ENCODE measurements at regions not wholly inside any gene's neighbourhood (a gene's known extent, or its start where the extent isn't known, plus 50 kb on each side); places are given as distances from the start of the nearest gene placed in this dataset.

DNA sequence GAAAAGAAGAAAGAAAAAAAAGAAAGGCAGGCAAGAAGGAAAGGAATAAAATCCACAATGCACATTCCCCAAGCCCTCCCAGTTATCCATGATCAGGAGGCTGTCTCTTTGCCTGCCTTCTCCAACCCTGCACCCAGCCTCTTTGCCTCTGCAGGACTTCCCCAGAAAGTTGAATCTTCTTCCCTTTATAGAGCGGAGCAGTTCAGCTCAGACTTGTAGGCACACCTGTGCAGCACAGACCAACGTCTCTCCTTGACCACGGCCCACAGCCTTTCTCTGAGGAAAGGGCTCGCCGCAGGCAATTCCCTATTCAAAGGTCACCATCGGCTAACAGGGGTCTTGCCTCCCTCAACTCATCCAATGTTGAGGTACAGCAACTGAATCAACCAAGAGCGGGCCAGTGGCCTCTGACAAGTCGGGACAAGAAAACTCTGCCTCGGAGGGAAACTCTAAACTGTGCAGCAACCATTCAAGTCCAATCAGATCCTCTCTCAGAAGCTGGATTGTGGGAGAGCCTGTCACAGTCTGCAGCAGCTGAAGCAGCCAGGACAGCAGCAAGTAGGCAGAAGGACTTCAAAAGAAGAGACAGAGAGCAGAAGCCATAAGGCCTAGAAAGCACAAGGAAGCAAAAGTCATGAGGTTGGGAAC is 529.2 kb upstream of the JARID2 start:
- Mint-ChIP-seq H3K36me3 (ENCODE audit: unreplicated experiment) (no peaks in the 10 kb centered on the region), H3K9me3 (ENCODE audit: unreplicated experiment) (peaks cover 3% of the 10 kb centered on the region), H3K27me3 (ENCODE audit: unreplicated experiment) (no peaks in the 10 kb centered on the region), H3K4me3 (ENCODE audit: unreplicated experiment) (no peak overlapping the region), H3K27ac (ENCODE audit: unreplicated experiment) (no peak overlapping the region), H3K4me1 (ENCODE audit: low read depth, unreplicated experiment) (no peaks in the 10 kb centered on the region)
- DNase-seq, result no peak
- TF ChIP-seq, protein P1, sequence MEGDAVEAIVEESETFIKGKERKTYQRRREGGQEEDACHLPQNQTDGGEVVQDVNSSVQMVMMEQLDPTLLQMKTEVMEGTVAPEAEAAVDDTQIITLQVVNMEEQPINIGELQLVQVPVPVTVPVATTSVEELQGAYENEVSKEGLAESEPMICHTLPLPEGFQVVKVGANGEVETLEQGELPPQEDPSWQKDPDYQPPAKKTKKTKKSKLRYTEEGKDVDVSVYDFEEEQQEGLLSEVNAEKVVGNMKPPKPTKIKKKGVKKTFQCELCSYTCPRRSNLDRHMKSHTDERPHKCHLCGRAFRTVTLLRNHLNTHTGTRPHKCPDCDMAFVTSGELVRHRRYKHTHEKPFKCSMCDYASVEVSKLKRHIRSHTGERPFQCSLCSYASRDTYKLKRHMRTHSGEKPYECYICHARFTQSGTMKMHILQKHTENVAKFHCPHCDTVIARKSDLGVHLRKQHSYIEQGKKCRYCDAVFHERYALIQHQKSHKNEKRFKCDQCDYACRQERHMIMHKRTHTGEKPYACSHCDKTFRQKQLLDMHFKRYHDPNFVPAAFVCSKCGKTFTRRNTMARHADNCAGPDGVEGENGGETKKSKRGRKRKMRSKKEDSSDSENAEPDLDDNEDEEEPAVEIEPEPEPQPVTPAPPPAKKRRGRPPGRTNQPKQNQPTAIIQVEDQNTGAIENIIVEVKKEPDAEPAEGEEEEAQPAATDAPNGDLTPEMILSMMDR (IDR thresholded peaks at IDR 0.05; ENCODE audit: partially characterized antibody, unreplicated experiment), result no peak

DNA sequence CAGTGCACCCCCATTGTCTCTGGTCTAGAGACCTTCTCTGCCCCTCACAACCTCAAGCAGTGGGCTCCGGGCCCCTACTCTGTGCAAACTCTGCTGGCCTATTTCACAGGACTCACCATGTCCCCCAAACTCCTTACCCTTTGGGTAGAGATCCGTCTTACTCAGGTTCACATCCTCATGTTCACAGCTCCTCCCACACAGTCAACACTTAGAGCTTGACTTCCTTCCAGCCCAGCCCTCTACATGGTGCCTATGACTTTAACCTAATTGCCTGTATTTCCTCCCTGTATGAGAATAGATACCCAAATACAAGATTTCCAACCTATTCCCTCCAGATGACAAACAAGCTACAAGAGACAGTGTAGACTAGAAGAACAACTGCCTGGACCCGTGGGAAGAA is 528.6 kb upstream of the JARID2 start:
- TF ChIP-seq, protein P1 (IDR thresholded peaks at IDR 0.05; ENCODE audit: partially characterized antibody, unreplicated experiment), result no peak
- H3K27me3 Mint-ChIP-seq (ENCODE audit: unreplicated experiment), result no peaks in the 10 kb centered on the region
- no peaks in the 10 kb centered on the region for H3K36me3 Mint-ChIP-seq (ENCODE audit: unreplicated experiment)
- H3K4me1 Mint-ChIP-seq (ENCODE audit: low read depth, unreplicated experiment), result no peaks in the 10 kb centered on the region
- no peak overlapping the region for H3K4me3 Mint-ChIP-seq (ENCODE audit: unreplicated experiment)
- H3K9me3 Mint-ChIP-seq (ENCODE audit: unreplicated experiment), result peaks cover 3% of the 10 kb centered on the region
- DNase-seq, result no peak
- H3K27ac Mint-ChIP-seq (ENCODE audit: unreplicated experiment), result no peak overlapping the region

DNA sequence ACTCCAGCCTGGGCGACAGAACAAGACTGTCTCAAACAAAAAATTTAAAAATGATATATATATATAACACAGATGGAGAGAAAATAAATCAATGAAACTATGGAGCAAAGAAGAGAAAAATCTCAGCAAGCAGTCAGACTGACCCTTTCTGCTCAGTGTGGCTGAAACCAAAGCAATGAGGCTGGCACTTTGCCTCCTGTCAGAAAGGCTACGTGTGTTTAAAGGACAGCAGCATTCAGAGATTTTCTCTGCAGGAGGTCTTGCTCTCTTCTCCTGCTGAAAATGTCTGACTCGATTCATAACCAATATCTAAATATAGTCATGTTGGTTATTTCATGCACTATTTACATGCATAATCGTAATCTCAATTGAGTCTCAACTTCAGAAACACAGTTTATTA is 527.0 kb upstream of the JARID2 start:
- no peak overlapping the region for H3K4me3 Mint-ChIP-seq (ENCODE audit: unreplicated experiment)
- TF ChIP-seq, protein P1 (IDR thresholded peaks at IDR 0.05; ENCODE audit: partially characterized antibody, unreplicated experiment), result no peak
- no peak for DNase-seq
- H3K27ac Mint-ChIP-seq (ENCODE audit: unreplicated experiment), result no peak overlapping the region
- H3K4me1 Mint-ChIP-seq (ENCODE audit: low read depth, unreplicated experiment), result no peaks in the 10 kb centered on the region
- H3K36me3 Mint-ChIP-seq (ENCODE audit: unreplicated experiment), result no peaks in the 10 kb centered on the region
- no peaks in the 10 kb centered on the region for H3K27me3 Mint-ChIP-seq (ENCODE audit: unreplicated experiment)
- peaks cover 3% of the 10 kb centered on the region for H3K9me3 Mint-ChIP-seq (ENCODE audit: unreplicated experiment)

DNA sequence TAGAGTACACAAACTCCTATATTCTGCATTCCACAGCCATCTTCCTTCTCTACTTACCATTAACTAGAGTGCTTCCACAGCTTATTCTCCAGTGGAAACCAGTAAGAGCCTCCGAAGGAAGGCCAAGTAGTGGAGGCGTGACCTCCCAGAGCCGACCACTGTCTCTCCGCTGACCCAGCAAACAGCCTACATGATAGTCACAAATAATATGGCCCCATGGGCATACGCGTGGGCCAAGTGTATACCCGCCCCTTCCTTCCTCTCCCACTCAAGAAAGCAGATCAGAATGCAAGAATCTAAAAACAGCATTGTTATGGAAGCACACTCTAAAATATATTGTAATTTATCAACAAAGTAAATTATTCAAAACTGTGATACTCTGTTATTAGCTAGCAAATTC is 526.6 kb upstream of the JARID2 start:
- DNase-seq, result no peak

More for the DNA sequence above, 526.6 kb upstream of the JARID2 start:
- H3K27me3 Mint-ChIP-seq (ENCODE audit: unreplicated experiment), result no peaks in the 10 kb centered on the region
- no peak overlapping the region for H3K4me3 Mint-ChIP-seq (ENCODE audit: unreplicated experiment)
- H3K36me3 Mint-ChIP-seq (ENCODE audit: unreplicated experiment), result no peaks in the 10 kb centered on the region
- TF ChIP-seq, protein P1 (IDR thresholded peaks at IDR 0.05; ENCODE audit: partially characterized antibody, unreplicated experiment), result no peak
- peaks cover 3% of the 10 kb centered on the region for H3K9me3 Mint-ChIP-seq (ENCODE audit: unreplicated experiment)
- H3K4me1 Mint-ChIP-seq (ENCODE audit: low read depth, unreplicated experiment), result no peaks in the 10 kb centered on the region
- no peak overlapping the region for H3K27ac Mint-ChIP-seq (ENCODE audit: unreplicated experiment)

Data from glutamatergic neuron (in vitro differentiated cells).